GM23338 (cell line): ENCODE measurements at regions not wholly inside any gene's neighbourhood (a gene's known extent, or its start where the extent isn't known, plus 50 kb on each side); places are given as distances from the start of the nearest gene placed in this dataset.

Source experiments
- ATAC-seq: fragments of 200-7000 bp; cut with Tn5 transposase; 3 replicates; pipeline ENCODE4 v1.9.1; 2020
- DNase-seq: peaks from one replicate; pipeline ENCODE4 v3.0.0-alpha.2; 2015; ENCODE audit warnings: low spot score
- H2AFZ ChIP-seq: fragments of 200-600 bp; sonication (generic); 2 replicates; pipeline ENCODE4 v1.8.0; 2016; ENCODE audit warnings: antibody characterized with exemption, mild to moderate bottlenecking, moderate library complexity
- H3F3A ChIP-seq: fragments of 200-600 bp; sonication (generic); replicated peaks from 2 replicates; pipeline ENCODE4 v1.8.0; 2017; ENCODE audit warnings: antibody characterized with exemption, mixed run types, low read depth
- H3K27ac ChIP-seq: fragments of 200-600 bp; sonication (generic); 2 replicates; pipeline ENCODE4 v1.6.1; 2016; ENCODE audit warnings: low read depth
- H3K27me3 ChIP-seq: fragments of 200-600 bp; sonication (generic); 2 replicates; pipeline ENCODE4 v1.8.0; 2016; ENCODE audit warnings: mild to moderate bottlenecking, mixed run types, moderate library complexity; ENCODE audit not compliant: insufficient read depth
- H3K36me3 ChIP-seq: fragments of 200-600 bp; sonication (generic); 2 replicates; pipeline ENCODE4 v1.8.0; 2016; ENCODE audit warnings: mild to moderate bottlenecking; ENCODE audit not compliant: insufficient read depth
- H3K4me1 ChIP-seq: fragments of 200-600 bp; sonication (generic); 2 replicates; pipeline ENCODE4 v1.8.0; 2016; ENCODE audit warnings: mild to moderate bottlenecking, moderate library complexity; ENCODE audit not compliant: insufficient read depth
- H3K4me2 ChIP-seq: fragments of 200-600 bp; sonication (generic); 2 replicates; pipeline ENCODE4 v1.7.1; 2017; ENCODE audit warnings: mixed run types
- H3K4me3 ChIP-seq: fragments of 200-600 bp; sonication (generic); 2 replicates; pipeline ENCODE4 v1.6.1; 2016; ENCODE audit warnings: mixed run types
- H3K79me2 ChIP-seq: fragments of 200-600 bp; sonication (generic); replicated peaks from 2 replicates; pipeline ENCODE4 v1.8.0; 2017; ENCODE audit warnings: mild to moderate bottlenecking; ENCODE audit not compliant: insufficient read depth
- H3K9me2 ChIP-seq: fragments of 200-600 bp; sonication (generic); 2 replicates; pipeline ENCODE4 v1.8.0; 2017; ENCODE audit not compliant: insufficient read depth
- H4K20me1 ChIP-seq: fragments of 200-600 bp; sonication (generic); replicated peaks from 2 replicates; pipeline ENCODE4 v1.8.0; 2017; ENCODE audit warnings: mild to moderate bottlenecking; ENCODE audit not compliant: insufficient read depth
- H3K27ac Mint-ChIP-seq: 2 replicates; pipeline ENCODE4 v1.8.0; 2020; ENCODE audit warnings: inconsistent platforms, mild to moderate bottlenecking, moderate library complexity, mixed read lengths
- H3K27me3 Mint-ChIP-seq: 3 replicates; pipeline ENCODE4 v1.8.0; 2022; ENCODE audit warnings: low read depth, mild to moderate bottlenecking, moderate library complexity, mixed read lengths, inconsistent platforms; ENCODE audit not compliant: insufficient read depth, poor library complexity
- H3K36me3 Mint-ChIP-seq: 3 replicates; pipeline ENCODE4 v1.8.0; 2021; ENCODE audit warnings: low read depth, mild to moderate bottlenecking, inconsistent platforms, moderate library complexity, mixed read lengths
- H3K4me1 Mint-ChIP-seq: 3 replicates; pipeline ENCODE4 v1.8.0; 2020; ENCODE audit warnings: mild to moderate bottlenecking, inconsistent platforms, mixed read lengths
- H3K4me3 Mint-ChIP-seq: 3 replicates; pipeline ENCODE4 v1.8.0; 2021; ENCODE audit warnings: moderate library complexity, mild to moderate bottlenecking, inconsistent platforms, mixed read lengths
- H3K9me3 Mint-ChIP-seq: 3 replicates; pipeline ENCODE4 v1.8.0; 2020; ENCODE audit warnings: moderate library complexity, mild to moderate bottlenecking, inconsistent platforms, mixed read lengths
- CREB1 ChIP-seq: fragments of 250-450 bp; sonication (Bioruptor Pico); IDR thresholded peaks from 2 replicates; pipeline ENCODE4 v1.5.0; 2020; ENCODE audit warnings: low read depth, mild to moderate bottlenecking, moderate library complexity
- CTCF ChIP-seq, 2 experiments: fragments of 200-600 bp in 1 of 2; sonication (generic) in 1 of 2; conservative IDR thresholded peaks; 2 replicates each; pipeline versions ENCODE4 v1.5.1 to v1.6.1; 2016 to 2017; ENCODE audit warnings: antibody characterized with exemption in 2 of 2, low read depth in 2 of 2, mild to moderate bottlenecking in 2 of 2, moderate library complexity in 1 of 2
- EZH2 ChIP-seq: fragments of 200-600 bp; sonication (generic); IDR thresholded peaks from one replicate; pipeline ENCODE4 v1.8.0; 2017; ENCODE audit warnings: antibody characterized with exemption, mild to moderate bottlenecking, low read depth; ENCODE audit not compliant: unreplicated experiment
- EZH2phosphoT487 ChIP-seq: fragments of 200-600 bp; sonication (generic); IDR thresholded peaks from one replicate; pipeline ENCODE4 v1.8.1; 2018; ENCODE audit warnings: antibody characterized with exemption; ENCODE audit not compliant: unreplicated experiment
- JUNB ChIP-seq: IDR thresholded peaks from one replicate; pipeline ENCODE4 v1.6.1; 2016; ENCODE audit warnings: antibody characterized with exemption; ENCODE audit not compliant: unreplicated experiment
- NANOG ChIP-seq: IDR thresholded peaks from 2 replicates; pipeline ENCODE4 v1.6.1; 2016; ENCODE audit warnings: antibody characterized with exemption, borderline replicate concordance
- POLR2AphosphoS5 ChIP-seq: IDR thresholded peaks from 2 replicates; pipeline ENCODE4 v1.6.1; 2016; ENCODE audit warnings: antibody characterized with exemption, low read depth
- REST ChIP-seq: IDR thresholded peaks from one replicate; pipeline ENCODE4 v1.6.1; 2018; ENCODE audit warnings: antibody characterized with exemption; ENCODE audit not compliant: unreplicated experiment
- STAT1 ChIP-seq: IDR thresholded peaks from one replicate; pipeline ENCODE4 v1.6.1; 2016; ENCODE audit warnings: antibody characterized with exemption; ENCODE audit not compliant: unreplicated experiment
- ZNF114 ChIP-seq: fragments of 250-450 bp; sonication (Bioruptor Pico); IDR thresholded peaks from 2 replicates; pipeline ENCODE4 v1.5.0; 2020; ENCODE audit warnings: mild to moderate bottlenecking, moderate library complexity
- ZNF331 ChIP-seq: fragments of 250-450 bp; sonication (Bioruptor Pico); IDR thresholded peaks from 2 replicates; pipeline ENCODE4 v1.5.0; 2020; ENCODE audit warnings: low read depth, mild to moderate bottlenecking, moderate library complexity
- ZNF462 ChIP-seq: fragments of 250-450 bp; sonication (Bioruptor Pico); IDR thresholded peaks from 2 replicates; pipeline ENCODE4 v1.5.0; 2020; ENCODE audit warnings: mild to moderate bottlenecking, moderate library complexity
- TF ChIP-seq, protein P1 (sequence below): IDR thresholded peaks from 2 replicates; pipeline ENCODE4 v1.6.1; 2016; ENCODE audit warnings: antibody characterized with exemption

DNA sequence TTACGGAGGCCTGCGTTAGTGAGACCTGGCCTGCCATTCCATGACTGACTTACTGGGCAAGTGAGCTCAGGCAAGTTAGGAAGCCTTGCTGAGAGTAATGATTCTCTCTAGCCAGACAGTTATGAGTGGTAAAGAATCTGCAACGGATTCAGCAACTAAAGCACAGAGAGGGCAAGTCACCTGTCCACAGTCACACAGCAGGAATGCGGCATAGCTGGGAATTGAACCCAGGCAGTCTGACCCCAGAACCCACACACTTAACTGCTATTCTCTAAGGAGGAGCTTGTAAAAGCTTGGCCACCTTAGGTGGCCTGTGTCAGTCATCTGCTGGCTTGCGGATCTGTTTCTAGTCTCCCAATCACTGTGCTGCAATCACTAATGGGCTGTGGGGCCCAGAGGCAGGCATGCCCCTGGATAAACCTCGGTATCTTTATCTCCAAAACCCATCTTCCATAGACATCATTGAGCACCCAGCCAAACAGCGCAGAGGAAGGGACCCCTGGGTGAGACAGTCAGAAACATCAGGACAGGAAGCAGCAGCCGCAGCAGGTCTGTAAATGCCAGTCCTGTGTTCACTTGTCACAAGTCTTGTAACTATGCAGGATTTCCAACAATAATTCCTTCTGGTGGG is 215.9 kb upstream of the KCNG1 start:
- ATAC-seq (no peak), DNase-seq (no peak)
- Histone ChIP-seq H3K4me3 (no peak overlapping the region), H3K27me3 (no peaks in the 10 kb centered on the region), H3K4me2 (no peak overlapping the region), H3K36me3 (no peaks in the 10 kb centered on the region), H3K27ac (no peak overlapping the region), H3K4me1 (no peaks in the 10 kb centered on the region; the same call in 1 of the 2 replicates), H4K20me1 (no peaks in the 10 kb centered on the region), H2AFZ (no peak overlapping the region), H3K79me2 (no peaks in the 10 kb centered on the region), H3F3A (no peaks in the 10 kb centered on the region), H3K9me2 (no peaks in the 10 kb centered on the region)
- no peak overlapping the region for H3K27ac Mint-ChIP-seq
- no peak overlapping the region for H3K4me3 Mint-ChIP-seq
- TF ChIP-seq NANOG (no peak), ZNF462 (CRISPR knock-in tag) (no peak), CREB1 (CRISPR knock-in tag) (no peak), STAT1 (no peak), REST (no peak), EZH2 (no peak), EZH2phosphoT487 (no peak), CTCF (conservative IDR thresholded peaks at IDR 0.05; ENCODE audit: low read depth in 2 of 2) (no peak), POLR2AphosphoS5 (no peak), ZNF114 (no peak), ZNF331 (CRISPR knock-in tag) (no peak), JUNB (no peak)
- TF ChIP-seq, protein P1, sequence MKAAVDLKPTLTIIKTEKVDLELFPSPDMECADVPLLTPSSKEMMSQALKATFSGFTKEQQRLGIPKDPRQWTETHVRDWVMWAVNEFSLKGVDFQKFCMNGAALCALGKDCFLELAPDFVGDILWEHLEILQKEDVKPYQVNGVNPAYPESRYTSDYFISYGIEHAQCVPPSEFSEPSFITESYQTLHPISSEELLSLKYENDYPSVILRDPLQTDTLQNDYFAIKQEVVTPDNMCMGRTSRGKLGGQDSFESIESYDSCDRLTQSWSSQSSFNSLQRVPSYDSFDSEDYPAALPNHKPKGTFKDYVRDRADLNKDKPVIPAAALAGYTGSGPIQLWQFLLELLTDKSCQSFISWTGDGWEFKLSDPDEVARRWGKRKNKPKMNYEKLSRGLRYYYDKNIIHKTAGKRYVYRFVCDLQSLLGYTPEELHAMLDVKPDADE: no peak
- peaks cover 10% of the 10 kb centered on the region for H3K36me3 Mint-ChIP-seq
- peaks cover 2% of the 10 kb centered on the region for H3K27me3 Mint-ChIP-seq
- H3K9me3 Mint-ChIP-seq: peaks cover 29% of the 10 kb centered on the region
- H3K4me1 Mint-ChIP-seq: peaks cover 9% of the 10 kb centered on the region
